Stimulated activated CD4-positive, alpha-beta T cell treated with anti-CD3 and anti-CD28 coated beads, Interleukin-12 subunit alpha, Interleukin-12 subunit beta, amount 100 ng/mL, for 24 hours (primary cell): ENCODE measurements at regions not wholly inside any gene's neighbourhood (a gene's known extent, or its start where the extent isn't known, plus 50 kb on each side); places are given as distances from the start of the nearest gene placed in this dataset.

Source experiments
- DNase-seq, 2 experiments: peaks; one replicate each; pipeline ENCODE4 v3.0.0-alpha.2; 2020; ENCODE audit warnings: low read depth in 2 of 2

- DNase-seq, result no peak
Measured at GRCh38 chr1:218760601-218761570, 412.8 kb upstream of the LYPLAL1 start.

DNA sequence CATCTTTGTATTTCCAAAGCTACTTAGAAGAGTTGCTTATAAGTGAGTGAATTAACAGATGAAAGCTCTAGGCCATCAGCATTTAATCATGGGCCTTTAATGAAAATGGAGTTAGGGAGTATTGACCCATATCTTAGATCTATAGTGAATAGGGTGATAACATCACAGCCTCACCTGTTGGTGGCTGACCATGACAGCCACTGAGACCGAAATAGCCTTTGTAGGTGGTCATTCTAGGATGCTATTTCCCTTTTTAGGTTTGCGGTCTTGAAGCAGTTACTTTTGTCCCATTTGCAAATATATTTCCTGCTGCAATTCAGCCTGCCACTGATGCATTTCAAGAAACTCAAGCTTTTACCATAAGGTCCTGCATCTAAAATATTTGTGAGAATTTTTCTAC, 410.1 kb upstream of the LYPLAL1 start:
- no peak for DNase-seq

DNA sequence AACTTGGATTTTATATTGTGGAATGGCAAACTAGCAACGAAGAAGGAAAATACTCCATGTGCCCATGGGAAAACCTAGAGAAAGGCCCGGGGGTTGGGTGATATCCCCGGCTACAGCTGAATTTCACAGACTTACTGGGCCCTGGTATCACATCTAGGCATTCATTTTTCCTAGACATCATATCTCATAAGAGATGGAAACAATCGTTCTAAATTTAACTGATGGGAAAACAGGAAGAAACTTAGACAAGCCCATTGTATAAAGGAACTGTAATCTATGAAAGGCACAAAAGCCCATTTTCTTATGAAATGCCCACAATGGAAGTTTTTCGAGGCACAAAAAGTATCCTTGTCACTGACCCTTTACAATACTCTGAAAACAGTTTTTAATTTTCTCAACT, 407.9 kb upstream of the LYPLAL1 start:
- DNase-seq, result no peak

- DNase-seq, result no peak
Measured at GRCh38 chr1:218771931-218772330, 401.7 kb upstream of the LYPLAL1 start.

GRCh38 chr1:218772575-218772974, 401.1 kb upstream of the LYPLAL1 start:
- no peak for DNase-seq

GRCh38 chr1:218775501-218776021, 398.1 kb upstream of the LYPLAL1 start:
- DNase-seq, result no peak

- no peak for DNase-seq
Measured at GRCh38 chr1:218778257-218779126, 395.2 kb upstream of the LYPLAL1 start.

DNA sequence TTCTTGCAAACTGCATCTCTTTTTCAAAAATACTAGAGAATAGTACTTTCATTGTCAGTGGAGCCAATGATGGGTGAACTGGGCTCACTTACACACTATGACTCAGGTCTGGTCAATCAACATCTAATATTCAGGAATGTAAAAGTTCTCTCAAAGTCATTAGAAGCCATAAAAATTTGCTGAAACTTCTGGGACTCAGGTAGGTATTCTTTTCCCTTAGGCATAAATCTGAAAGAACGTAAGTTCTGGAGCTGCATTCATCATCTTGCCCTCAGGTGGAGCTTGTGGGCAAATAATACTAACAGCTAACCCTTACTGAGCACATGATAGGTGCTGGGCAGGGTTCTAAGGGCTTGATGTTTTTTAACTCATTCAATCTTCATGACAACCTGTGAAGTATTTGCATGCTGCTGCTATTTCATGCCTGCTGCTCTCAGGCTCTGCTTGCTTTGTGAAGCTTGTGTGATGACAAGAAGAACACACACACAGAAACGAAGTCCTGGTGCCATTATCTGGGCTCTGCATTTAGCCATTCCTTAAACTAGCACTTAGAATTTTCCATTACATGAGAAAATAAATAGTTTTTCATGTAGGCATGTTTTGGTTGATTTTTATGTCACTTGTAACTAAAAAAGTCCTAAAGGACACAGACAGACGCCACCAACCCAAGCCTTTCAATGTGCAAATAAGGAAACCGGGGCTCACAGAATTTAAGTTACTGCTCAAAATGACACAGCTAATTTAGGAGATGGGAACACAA, 394.2 kb upstream of the LYPLAL1 start:
- no peak for DNase-seq

- DNase-seq, result no peak
Measured at GRCh38 chr1:218783131-218783530, 390.5 kb upstream of the LYPLAL1 start.

- no peak for DNase-seq
Measured at GRCh38 chr1:218783916-218784315, 389.8 kb upstream of the LYPLAL1 start.

- DNase-seq, result no peak
Measured at GRCh38 chr1:218785928-218786327, 387.8 kb upstream of the LYPLAL1 start.

GRCh38 chr1:218787826-218788225, 385.9 kb upstream of the LYPLAL1 start:
- DNase-seq, result no peak

- no peak for DNase-seq
Measured at GRCh38 chr1:218796773-218797172, 376.9 kb upstream of the LYPLAL1 start.

DNA sequence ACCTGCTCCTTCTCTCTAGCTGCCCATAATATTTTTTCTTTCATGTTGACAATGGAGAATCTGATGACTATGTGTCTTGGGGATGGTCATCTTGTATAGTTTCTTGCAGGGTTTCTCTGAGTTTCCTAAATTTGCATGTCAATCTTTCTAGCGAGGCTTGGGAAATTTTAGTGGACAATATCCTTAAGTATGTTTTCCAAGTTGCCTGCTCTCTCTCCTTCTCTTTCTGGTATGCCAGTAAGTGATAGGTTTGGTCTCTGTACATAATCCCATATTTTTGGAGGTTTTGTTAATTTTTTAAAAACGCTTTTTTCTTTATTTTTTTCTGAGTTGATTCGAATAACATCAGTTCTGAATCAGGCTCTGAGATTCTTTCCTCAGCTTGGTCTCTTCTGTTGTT, 370.9 kb upstream of the LYPLAL1 start:
- no peak for DNase-seq

DNA sequence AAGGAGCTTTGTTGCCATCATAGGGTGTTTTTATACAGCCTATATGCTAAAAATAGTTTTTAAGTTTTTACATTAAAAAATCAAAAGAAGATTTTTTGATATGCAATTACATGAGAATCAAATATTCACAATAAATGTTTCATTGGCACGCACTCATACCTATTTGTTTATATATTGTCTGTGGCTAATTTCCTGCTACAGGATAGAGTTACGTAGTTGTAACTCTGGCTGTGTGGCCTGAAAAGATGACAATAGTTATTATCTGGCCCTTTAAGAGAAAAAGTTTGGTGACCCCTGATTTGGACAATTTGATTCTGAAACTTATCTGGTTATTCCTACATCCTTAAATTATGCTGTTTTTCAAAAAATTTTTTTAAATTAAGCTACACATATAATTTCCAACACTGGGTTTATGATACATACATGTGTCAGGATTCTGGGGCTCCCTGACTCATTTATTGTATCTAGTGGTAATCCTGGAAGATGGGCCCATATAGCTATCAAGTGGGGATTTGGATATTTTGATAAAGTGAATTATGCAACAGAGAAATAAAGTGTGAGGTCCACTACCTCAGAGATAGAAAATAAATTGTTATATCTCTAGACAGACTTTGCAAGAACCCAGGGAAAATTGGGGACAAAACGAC, 370.2 kb upstream of the LYPLAL1 start:
- no peak for DNase-seq

DNA sequence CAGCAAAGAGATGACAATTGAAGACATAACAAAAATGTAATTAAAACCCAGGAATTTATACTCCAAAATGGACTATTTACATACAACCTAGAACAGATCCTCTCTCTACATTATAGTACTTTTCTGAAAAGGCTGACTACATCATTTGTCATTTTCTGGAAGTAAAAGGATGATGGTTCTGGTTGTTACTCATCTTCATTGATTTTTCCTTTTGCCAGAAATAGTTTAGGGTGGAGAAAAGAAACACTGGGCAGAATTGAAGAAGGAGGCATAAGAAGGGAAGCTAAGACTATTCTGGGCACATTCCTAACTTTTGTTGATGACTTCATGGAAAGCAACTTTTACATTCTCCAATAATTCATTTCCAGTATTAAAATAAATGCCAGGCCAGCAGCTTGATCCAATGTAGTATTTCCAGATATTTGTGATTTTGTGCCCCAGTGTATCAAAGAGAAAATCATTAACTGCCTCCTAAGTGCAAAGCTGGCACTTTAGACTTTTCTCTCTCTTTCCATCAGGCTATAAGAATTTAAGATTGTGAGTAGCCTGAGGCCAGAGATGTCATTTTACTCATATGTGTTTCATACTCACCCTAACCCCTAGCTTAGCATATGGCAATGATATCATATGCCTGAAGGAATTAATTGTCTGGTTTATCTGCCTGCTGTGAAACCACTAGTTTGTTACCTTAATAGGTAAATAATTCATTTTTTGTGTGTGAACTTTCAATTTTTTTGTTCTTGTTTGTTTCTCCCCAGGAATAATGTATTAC, 369.5 kb upstream of the LYPLAL1 start:
- no peak for DNase-seq

GRCh38 chr1:218809061-218809460, 364.6 kb upstream of the LYPLAL1 start:
- DNase-seq, result no peak

- no peak for DNase-seq
Measured at GRCh38 chr1:218809625-218810024, 364.1 kb upstream of the LYPLAL1 start.

DNA sequence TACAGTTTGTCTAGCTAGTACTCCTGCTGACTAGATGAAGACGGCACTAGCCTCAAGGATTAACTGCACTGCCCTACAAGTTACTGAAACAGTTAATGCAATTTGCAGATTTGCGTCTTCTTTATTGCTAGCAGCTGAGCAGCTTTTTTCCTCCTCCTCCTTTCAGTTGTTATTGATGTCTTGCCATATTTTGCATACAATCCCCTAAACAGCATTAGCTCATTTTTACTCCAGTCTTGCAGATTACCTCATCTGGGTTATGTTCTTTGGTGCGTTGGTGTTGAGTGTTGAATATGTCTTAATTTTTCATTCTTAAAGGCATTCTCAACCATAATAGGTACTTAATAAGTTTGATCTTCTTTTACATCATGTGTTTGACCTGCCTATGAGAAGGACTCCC, 363.4 kb upstream of the LYPLAL1 start:
- no peak for DNase-seq

DNA sequence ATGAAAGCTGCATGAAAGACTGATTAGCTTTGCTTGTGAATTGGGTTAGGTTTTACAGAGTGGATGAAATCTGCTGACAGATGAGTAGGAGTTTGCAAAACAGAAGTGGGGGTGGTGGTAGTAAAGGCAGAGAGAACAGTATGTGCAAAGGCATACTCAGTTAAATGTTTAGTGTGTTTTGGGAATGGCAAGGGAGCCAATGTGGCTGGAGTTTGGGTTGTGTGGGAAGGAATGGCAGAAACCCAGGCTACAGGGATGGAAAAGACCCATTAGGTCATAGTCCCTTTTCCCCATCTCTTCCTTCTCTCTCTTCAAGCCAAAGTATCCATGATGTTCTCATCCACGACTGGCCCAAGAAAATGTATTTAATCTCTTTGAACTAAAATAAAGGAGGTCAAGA, 362.2 kb upstream of the LYPLAL1 start:
- no peak for DNase-seq
